HG02571 (cell line): ENCODE measurements at regions not wholly inside any gene's neighbourhood (a gene's known extent, or its start where the extent isn't known, plus 50 kb on each side); places are given as distances from the start of the nearest gene placed in this dataset.

Experiments
- ATAC-seq: cut with Tn5 transposase; IDR thresholded peaks from one replicate; pipeline ENCODE4 v1.9.1; 2021; ENCODE audit warnings: mild to moderate bottlenecking, moderate library complexity; ENCODE audit not compliant: unreplicated experiment

DNA sequence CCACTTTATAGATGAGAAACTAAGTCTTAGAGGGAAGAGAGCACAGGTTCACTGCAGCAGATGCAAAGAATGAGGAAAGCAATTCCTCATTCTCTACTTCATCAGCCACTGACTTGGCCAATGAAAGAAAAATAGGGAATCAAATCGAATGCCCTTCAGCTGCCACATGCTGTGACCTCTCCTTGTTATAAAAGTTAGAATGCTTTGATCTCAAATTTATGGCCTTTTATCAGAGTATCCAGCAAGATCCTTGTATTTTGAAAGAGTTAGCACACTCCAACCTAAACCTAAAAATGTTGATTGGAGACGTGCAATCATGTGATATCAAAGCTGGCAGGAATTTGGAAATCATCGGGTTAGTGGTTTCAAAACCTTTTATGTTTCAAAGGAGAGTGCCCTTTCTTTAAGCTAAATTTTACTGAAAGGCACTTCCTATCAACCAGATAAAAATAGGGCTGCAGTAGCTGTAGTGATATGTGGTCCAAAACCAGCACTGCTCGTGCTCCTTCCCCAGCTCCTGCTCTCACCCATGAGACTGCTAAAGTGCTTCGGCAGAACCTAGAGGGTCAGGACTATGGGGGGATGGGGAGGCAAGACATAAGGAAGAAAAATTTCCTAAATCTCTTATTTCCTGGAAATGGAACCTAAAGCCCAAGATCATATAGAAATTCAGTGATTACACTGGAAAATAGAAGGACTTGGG lies 617.0 kb downstream of the PYDC2 start:
- no peak for ATAC-seq

DNA sequence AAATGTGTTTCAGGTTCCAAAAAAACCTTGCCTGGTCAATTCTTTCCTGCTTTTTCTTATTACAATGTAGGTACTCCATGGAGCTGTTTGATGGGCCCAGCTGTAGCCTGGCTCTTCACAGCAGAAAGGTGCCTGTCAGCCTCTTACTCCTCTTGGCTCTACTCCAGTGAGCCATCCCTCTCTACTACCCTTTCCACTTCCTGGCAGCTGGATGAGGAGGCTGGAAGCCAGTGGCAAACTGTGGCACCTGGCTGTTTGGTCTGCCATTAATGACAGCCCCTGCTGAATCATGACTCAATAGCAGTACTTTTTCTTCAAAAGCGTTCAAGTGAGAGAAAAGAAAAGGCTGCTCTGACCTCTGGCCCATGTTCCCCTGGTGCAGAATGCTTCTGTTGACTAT lies 618.1 kb downstream of the PYDC2 start:
- no peak for ATAC-seq

DNA sequence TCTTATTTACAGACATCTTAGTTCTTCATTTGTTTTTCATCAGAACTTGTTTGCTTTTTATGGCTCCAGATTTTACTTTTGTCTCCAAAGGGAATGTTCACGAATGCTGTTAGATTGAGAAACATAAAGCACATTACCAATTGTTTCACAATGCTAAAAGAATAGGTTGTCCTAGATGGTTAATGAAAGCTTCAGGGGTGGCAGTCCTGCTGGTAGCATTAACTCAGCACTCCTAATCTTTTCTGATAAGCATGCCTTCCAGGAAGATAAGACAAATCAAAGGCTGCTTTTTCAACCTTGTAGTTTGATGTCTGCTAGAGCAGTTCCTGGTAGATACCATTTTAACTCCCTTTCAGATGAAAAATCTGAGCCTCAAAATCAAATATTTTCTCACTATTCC lies 619.4 kb downstream of the PYDC2 start:
- no peak for ATAC-seq

DNA sequence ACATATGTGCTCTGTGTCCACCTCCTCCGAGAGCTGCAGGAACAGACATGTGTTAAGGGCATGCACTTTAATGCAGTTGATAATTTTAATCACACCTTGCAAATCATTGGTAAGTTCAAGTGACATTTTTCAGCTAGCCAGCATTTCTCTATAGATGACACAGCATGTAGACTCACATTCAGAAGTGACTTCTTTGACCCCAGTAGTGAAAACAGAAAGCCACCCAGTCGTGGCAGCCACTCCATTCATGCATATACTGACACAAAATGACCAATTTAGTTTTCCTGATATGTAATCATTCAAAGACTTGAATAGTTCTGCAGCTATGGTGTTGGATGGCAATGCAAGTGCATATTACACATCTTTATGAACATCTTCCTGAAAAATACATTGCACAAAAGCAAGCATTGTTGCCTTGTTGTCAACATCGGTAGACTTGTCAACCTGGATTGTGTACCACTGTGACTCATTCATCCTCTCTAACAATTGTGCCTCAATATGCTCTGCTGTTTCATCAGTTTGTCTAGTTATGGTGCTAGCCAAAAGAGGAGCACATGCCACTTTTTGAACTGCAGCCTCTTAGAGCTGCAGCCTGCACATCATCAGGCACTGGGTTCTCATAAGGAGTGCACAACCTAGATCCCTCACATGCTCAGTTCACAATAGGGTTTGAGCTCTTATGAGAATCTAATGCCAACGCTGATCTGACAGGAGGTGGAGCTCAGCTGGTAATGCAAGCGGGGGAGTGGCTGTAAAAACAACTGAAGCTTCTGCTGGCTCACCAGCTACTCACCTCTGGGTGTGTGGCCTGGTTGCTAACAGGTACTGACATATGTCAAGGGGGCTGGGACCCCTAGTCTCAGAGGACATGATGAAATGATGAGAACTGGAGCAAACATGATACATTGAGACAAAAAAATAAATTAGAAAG lies 622.0 kb downstream of the PYDC2 start:
- ATAC-seq: peak; percentile 87
